AG10803 (cell line): ENCODE measurements at regions not wholly inside any gene's neighbourhood (a gene's known extent, or its start where the extent isn't known, plus 50 kb on each side); places are given as distances from the start of the nearest gene placed in this dataset.

ENCODE experiments used
- DNase-seq: peaks from one replicate; pipeline ENCODE4 v3.0.0; 2010; ENCODE audit warnings: low read depth
- H3K4me3 ChIP-seq: 2 replicates; pipeline ENCODE4 v1.5.1; 2011; ENCODE audit warnings: mild to moderate bottlenecking, low read length, control low read depth
- CTCF ChIP-seq: conservative IDR thresholded peaks from 2 replicates; pipeline ENCODE4 v1.5.1; 2011; ENCODE audit warnings: mild to moderate bottlenecking, low read length, control low read depth, inconsistent platforms

- DNase-seq, result no peak
- no peak for TF ChIP-seq CTCF
- H3K4me3 ChIP-seq, result no peak overlapping the region
These were observed 1835.5 kb upstream of the LRRTM1 start for GRCh38 chr2:82139979-82140611.

- DNase-seq, result no peak
- no peak overlapping the region for H3K4me3 ChIP-seq
- no peak for TF ChIP-seq CTCF
These were observed 1832.9 kb upstream of the LRRTM1 start for GRCh38 chr2:82137441-82137840.

- no peak overlapping the region for H3K4me3 ChIP-seq
- no peak for DNase-seq
- no peak for TF ChIP-seq CTCF
These were observed 1823.5 kb upstream of the LRRTM1 start for GRCh38 chr2:82128051-82128450.

GRCh38 chr2:82124629-82125028, 1820.1 kb upstream of the LRRTM1 start:
- TF ChIP-seq CTCF, result no peak
- no peak for DNase-seq
- no peak overlapping the region for H3K4me3 ChIP-seq

GRCh38 chr2:82120654-82121053, 1816.1 kb upstream of the LRRTM1 start:
- no peak for TF ChIP-seq CTCF
- DNase-seq, result no peak

GRCh38 chr2:82120115-82120514, 1815.6 kb upstream of the LRRTM1 start:
- no peak for TF ChIP-seq CTCF
- no peak overlapping the region for H3K4me3 ChIP-seq
- DNase-seq, result no peak

More at GRCh38 chr2:82120654-82121053, 1816.1 kb upstream of the LRRTM1 start:
- no peak overlapping the region for H3K4me3 ChIP-seq

GRCh38 chr2:82109418-82109817, 1804.9 kb upstream of the LRRTM1 start:
- TF ChIP-seq CTCF, result no peak
- H3K4me3 ChIP-seq, result no peak overlapping the region
- no peak for DNase-seq
